CD4-positive, alpha-beta T cell treated with Interleukin-15 for 4 hours (primary cell): ENCODE measurements at regions not wholly inside any gene's neighbourhood (a gene's known extent, or its start where the extent isn't known, plus 50 kb on each side); places are given as distances from the start of the nearest gene placed in this dataset.

Source experiments
- DNase-seq: peaks from one replicate; pipeline ENCODE4 v3.0.0-alpha.2; 2020; ENCODE audit warnings: low spot score

- DNase-seq = no peak
Measured at GRCh38 chrX:130974323-130974722, 71.3 kb upstream of the ENOX2 start.

GRCh38 chrX:130975947-130976346 is 72.9 kb upstream of the ENOX2 start:
- peak; percentile 18 for DNase-seq

- DNase-seq = no peak
Measured at GRCh38 chrX:130981836-130982235, 76.3 kb upstream of the ARHGAP36 start.

GRCh38 chrX:130984782-130985181 is 73.4 kb upstream of the ARHGAP36 start:
- DNase-seq = no peak

GRCh38 chrX:130987241-130987640 is 70.9 kb upstream of the ARHGAP36 start:
- DNase-seq = no peak

- no peak for DNase-seq
Measured at GRCh38 chrX:130990723-130991122, 67.4 kb upstream of the ARHGAP36 start.

GRCh38 chrX:130994671-130995070 is 63.5 kb upstream of the ARHGAP36 start:
- no peak for DNase-seq

GRCh38 chrX:130995439-130995838 is 62.7 kb upstream of the ARHGAP36 start:
- DNase-seq = no peak

- DNase-seq = no peak
Measured at GRCh38 chrX:130997314-130997713, 60.8 kb upstream of the ARHGAP36 start.

GRCh38 chrX:130999360-130999759 is 58.8 kb upstream of the ARHGAP36 start:
- DNase-seq = no peak
